ENCODE measurements at regions not wholly inside any gene's neighbourhood (a gene's known extent, or its start where the extent isn't known, plus 50 kb on each side); places are given as distances from the start of the nearest gene placed in this dataset.

DNA sequence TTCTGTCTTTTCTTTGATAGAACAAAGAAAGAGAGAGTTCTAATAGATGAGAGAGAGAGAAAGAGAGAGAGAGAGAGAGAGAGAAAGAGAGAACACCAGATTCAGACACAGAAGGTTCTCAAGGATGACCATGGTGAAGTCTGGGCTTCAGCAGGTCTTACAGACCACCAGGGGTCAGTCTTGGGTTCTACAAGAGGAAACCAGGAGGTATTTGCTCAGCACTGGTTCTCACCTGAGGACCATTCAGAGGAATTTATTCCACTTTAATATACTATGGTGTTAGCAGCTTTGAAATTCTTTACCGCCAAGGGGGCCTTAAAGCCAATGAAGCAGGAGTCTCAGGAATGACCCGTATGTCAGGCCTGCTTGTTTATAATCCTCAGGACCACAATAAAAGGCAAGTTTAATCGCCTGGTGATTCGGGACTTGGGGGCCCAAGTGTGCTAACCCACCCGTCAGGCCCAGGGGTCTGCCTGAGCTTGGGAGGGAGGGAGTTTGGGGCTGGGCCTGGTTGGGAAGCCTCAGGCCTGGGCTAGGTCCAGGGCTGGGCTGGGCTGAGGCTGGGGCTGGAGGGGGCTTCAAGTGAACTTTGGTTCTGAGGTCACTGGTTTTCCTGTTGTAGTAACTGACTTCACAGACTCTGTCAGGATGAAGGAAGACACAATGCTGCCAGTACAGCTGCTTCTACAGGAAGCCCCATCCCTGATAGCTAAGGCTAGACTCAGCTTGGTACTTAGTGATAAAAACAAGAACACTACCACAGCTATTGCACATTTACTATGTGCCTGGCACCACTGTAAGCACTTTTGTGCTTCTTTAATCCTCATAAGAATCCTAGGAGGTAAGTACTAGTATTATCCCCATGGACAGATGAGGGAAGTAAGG lies 179.2 kb upstream of the ZBED5 start:
- Histone ChIP-seq H3K27ac (replicated peaks) (no peak overlapping the region), H3K4me1 (no peaks in the 10 kb centered on the region), H3K36me3 (no peaks in the 10 kb centered on the region), H3K4me3 (no peak overlapping the region), H3K9me3 (replicated peaks) (no peaks in the 10 kb centered on the region), H3K27me3 (ENCODE audit: low read depth) (no peaks in the 10 kb centered on the region)
- intact Hi-C loops (cut with micrococcal nuclease), result loop anchor here (2.0 kb wide), 1 partner anchor 750 kb away; no protein-coding TSS in a partner anchor
- TF ChIP-seq, protein P1, sequence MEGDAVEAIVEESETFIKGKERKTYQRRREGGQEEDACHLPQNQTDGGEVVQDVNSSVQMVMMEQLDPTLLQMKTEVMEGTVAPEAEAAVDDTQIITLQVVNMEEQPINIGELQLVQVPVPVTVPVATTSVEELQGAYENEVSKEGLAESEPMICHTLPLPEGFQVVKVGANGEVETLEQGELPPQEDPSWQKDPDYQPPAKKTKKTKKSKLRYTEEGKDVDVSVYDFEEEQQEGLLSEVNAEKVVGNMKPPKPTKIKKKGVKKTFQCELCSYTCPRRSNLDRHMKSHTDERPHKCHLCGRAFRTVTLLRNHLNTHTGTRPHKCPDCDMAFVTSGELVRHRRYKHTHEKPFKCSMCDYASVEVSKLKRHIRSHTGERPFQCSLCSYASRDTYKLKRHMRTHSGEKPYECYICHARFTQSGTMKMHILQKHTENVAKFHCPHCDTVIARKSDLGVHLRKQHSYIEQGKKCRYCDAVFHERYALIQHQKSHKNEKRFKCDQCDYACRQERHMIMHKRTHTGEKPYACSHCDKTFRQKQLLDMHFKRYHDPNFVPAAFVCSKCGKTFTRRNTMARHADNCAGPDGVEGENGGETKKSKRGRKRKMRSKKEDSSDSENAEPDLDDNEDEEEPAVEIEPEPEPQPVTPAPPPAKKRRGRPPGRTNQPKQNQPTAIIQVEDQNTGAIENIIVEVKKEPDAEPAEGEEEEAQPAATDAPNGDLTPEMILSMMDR (IDR thresholded peaks at IDR 0.05; ENCODE audit: borderline replicate concordance), result peak; percentile 83
- no peak for DNase-seq

DNA sequence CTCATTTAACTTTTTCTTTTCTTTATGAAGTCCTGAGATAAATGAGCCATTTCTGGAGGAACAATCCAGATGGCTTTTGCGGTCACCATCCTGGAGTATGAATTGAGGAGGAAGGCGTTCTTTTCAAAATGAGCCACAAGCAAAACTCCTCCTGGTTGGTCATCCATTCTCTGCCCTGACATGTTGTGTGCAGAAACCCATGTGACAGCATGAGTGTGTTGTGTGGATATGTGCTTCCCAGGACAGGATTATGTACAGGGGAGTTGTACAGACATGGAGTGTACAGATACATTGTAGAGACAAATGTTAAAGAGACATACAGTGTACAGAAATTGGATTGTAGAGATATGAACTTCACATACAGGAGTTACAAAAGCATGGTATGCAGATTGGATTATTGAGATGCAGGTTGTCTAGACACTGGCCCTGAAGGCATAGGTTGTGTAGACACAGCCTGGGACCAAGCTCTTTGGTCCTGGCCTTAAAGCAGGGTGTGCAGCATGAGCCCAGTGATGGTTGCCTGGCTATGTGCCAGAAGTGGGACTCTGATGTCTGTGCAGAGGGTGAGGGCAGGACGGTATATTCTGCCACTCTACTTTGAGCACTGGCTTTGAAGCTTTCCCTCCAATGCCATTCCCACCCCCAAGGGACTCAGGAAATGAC lies 178.5 kb upstream of the ZBED5 start:
- H3K4me3 ChIP-seq, result no peak overlapping the region
- H3K4me1 ChIP-seq, result no peaks in the 10 kb centered on the region
- H3K9me3 ChIP-seq (replicated peaks), result no peaks in the 10 kb centered on the region
- intact Hi-C loops (cut with micrococcal nuclease), result loop anchor here (2.0 kb wide), 1 partner anchor 750 kb away; no protein-coding TSS in a partner anchor
- H3K27ac ChIP-seq (replicated peaks), result no peak overlapping the region
- no peaks in the 10 kb centered on the region for H3K36me3 ChIP-seq
- no peaks in the 10 kb centered on the region for H3K27me3 ChIP-seq (ENCODE audit: low read depth)
- DNase-seq, result no peak
- TF ChIP-seq, protein P1 (IDR thresholded peaks at IDR 0.05; ENCODE audit: borderline replicate concordance), result no peak

DNA sequence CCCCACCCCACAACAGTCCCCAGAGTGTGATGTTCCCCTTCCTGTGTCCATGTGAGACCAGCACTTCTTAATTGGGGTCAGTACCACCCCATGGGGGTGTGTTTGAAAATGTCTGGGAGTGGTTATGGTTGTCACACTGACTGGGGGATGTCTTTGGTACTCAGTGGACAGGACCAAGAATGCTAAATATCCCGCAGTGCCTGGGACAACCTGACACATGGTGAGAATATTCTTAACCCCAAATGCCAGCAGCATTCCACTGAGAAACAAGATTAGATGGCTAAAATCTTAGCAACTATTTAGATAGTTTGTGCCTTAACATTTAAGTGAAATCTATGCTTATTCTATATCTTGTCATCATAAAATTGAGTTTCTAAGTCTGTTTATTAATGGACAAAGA lies 177.5 kb upstream of the ZBED5 start:
- intact Hi-C loops (cut with micrococcal nuclease), result no loop called here
- H3K4me1 ChIP-seq, result no peaks in the 10 kb centered on the region
- H3K27ac ChIP-seq (replicated peaks), result no peak overlapping the region
- no peaks in the 10 kb centered on the region for H3K9me3 ChIP-seq (replicated peaks)
- TF ChIP-seq, protein P1 (IDR thresholded peaks at IDR 0.05; ENCODE audit: borderline replicate concordance), result no peak
- H3K36me3 ChIP-seq, result no peaks in the 10 kb centered on the region
- H3K4me3 ChIP-seq, result no peak overlapping the region
- H3K27me3 ChIP-seq (ENCODE audit: low read depth), result no peaks in the 10 kb centered on the region
- no peak for DNase-seq

DNA sequence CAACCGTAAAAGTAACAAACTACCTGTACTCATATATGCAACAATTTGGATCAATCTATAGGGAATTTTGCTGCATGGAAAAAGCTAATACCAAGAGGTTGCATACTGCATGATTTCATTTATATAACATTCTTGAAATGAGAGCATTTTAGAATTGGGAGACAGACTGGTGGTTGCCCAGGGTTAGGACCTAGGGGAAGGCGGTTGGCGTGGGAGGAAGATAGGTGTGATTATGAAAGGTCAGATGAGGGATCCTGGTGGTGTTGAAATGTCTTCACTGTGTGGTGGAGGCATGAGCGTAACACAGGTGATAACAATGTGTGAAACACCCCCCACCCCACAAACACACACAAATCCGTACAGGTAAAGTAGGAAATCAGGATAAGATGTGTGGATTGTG lies 176.6 kb upstream of the ZBED5 start:
- no peaks in the 10 kb centered on the region for H3K27me3 ChIP-seq (ENCODE audit: low read depth)
- no peak overlapping the region for H3K4me3 ChIP-seq
- H3K4me1 ChIP-seq, result no peaks in the 10 kb centered on the region
- DNase-seq, result no peak
- TF ChIP-seq, protein P1 (IDR thresholded peaks at IDR 0.05; ENCODE audit: borderline replicate concordance), result no peak
- no peaks in the 10 kb centered on the region for H3K9me3 ChIP-seq (replicated peaks)
- H3K36me3 ChIP-seq, result no peaks in the 10 kb centered on the region
- intact Hi-C loops (cut with micrococcal nuclease), result no loop called here
- no peak overlapping the region for H3K27ac ChIP-seq (replicated peaks)

DNA sequence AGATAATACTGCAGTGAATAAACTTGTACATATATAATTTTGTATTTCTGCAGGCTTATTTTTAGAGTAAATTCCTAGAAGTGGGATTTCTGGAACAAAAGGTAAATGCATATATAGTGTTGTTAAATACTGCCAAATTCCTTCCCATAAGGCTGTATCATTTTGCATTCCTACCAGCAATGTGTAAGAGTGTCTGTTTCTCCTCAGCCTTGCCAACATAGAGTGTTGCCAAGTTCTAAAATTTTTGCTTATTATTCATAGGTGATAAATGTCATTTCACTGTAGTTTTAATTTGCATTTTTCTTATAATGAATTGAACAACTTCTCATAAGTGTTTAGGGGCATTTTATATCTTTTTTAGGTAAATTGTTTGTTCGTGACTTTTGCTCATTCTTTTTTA lies 174.2 kb upstream of the ZBED5 start:
- Histone ChIP-seq H3K36me3 (no peaks in the 10 kb centered on the region), H3K4me3 (no peak overlapping the region), H3K9me3 (replicated peaks) (no peaks in the 10 kb centered on the region), H3K4me1 (no peaks in the 10 kb centered on the region), H3K27ac (replicated peaks) (no peak overlapping the region), H3K27me3 (ENCODE audit: low read depth) (no peaks in the 10 kb centered on the region)
- intact Hi-C loops (cut with micrococcal nuclease), result no loop called here
- TF ChIP-seq, protein P1 (IDR thresholded peaks at IDR 0.05; ENCODE audit: borderline replicate concordance), result no peak
- DNase-seq, result no peak
